ENCODE measurements at regions not wholly inside any gene's neighbourhood (a gene's known extent, or its start where the extent isn't known, plus 50 kb on each side); places are given as distances from the start of the nearest gene placed in this dataset.

- DNase-seq (ENCODE audit: low read depth in 4 of 4, low spot score in 3 of 4), result no peak
Observed at GRCh38 chr4:160872491-160872890, 1291.3 kb downstream of the FSTL5 start.

- DNase-seq (ENCODE audit: low read depth in 4 of 4, low spot score in 3 of 4), result no peak
Observed at GRCh38 chr4:160877087-160877790, 1286.6 kb downstream of the FSTL5 start.

- no peak for DNase-seq (ENCODE audit: low read depth in 4 of 4, low spot score in 3 of 4)
Observed at GRCh38 chr4:160880180-160880579, 1283.6 kb downstream of the FSTL5 start.

DNA sequence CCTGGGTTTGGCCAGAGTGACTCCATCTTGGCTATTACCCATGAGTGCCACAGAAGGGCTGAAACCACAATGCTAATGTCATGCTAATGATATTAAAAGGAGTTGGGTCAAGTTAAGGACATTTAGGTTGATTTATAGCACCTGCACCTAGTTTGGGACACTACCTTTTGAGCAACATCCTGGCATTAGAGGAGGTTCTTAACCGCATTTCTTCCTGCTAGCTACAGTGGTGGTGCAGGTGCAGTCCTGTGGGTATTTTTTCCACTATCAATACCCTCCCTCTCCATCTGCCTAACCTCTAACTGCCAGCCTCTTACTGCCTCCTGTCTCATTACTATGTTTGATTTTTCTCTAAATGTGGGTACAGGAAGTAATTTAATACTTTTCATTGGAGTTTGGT lies 1276.1 kb downstream of the FSTL5 start:
- no peak for DNase-seq (ENCODE audit: low read depth in 4 of 4, low spot score in 3 of 4)

- DNase-seq (ENCODE audit: low read depth in 4 of 4, low spot score in 3 of 4), result no peak
Observed at GRCh38 chr4:160894128-160894527, 1269.7 kb downstream of the FSTL5 start.

DNA sequence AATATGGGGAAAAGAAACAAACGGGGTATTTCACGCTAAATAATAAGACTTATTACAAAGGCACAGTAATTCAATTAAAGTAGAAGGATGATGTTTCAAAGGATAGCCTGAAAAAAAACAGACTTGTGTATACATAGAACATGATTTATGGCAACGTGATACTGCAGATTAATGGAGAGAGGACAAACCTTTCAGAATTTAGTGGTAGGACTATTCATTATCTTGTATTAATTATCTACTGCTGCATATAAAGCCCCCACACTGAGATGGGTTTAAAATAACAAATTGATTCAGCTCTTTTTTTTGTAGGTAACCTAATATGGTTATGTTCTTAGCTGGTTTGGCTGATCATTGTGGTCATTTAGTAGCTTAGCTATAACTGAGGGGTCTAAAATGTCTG lies 1269.0 kb downstream of the FSTL5 start:
- no peak for DNase-seq (ENCODE audit: low read depth in 4 of 4, low spot score in 3 of 4)

DNA sequence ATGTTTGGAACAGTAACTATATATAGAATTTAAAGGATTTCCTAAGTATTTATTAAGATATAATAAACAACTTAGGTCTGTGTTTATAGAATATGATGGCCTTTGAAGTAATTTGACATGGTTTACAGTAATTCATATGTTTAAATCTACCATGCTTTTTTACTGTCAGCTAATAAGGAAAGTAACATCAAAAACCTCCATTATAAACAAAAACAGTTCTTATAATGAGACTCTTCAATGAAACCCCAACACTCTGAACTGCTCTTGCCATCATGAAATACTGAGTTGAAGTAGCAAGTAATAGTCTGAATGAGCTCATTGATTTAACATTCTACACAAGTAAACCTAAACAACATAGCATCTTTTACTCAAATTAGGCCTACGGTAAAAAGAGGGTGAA lies 1236.5 kb downstream of the FSTL5 start:
- no peak for DNase-seq (ENCODE audit: low read depth in 4 of 4, low spot score in 3 of 4)

GRCh38 chr4:160928482-160928881 lies 1235.3 kb downstream of the FSTL5 start:
- DNase-seq (ENCODE audit: low read depth in 4 of 4, low spot score in 3 of 4), result no peak

GRCh38 chr4:160947653-160948052 lies 1216.1 kb downstream of the FSTL5 start:
- no peak for DNase-seq (ENCODE audit: low read depth in 4 of 4, low spot score in 3 of 4)

GRCh38 chr4:160956875-160957274 lies 1206.9 kb downstream of the FSTL5 start:
- DNase-seq (ENCODE audit: low read depth in 4 of 4, low spot score in 3 of 4), result no peak

DNA sequence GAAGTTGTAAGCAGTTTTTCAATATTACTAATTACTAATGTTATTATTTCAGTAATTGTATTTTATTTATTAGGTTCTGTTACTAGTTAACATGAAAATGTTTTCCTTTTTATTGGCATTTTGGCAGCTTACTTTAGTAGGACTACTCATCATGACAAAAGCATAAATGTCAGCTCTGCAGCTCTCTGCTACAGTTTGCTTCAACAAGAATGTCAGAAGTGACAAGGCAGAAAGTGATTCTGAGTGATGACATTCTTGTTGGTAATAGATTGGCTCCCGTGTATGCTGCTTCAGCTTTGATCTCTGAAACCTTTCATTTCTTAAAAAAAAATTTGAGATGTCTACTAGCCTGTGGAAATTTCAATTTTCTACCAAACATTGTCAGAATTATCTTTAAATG lies 1193.9 kb downstream of the FSTL5 start:
- DNase-seq (ENCODE audit: low read depth in 4 of 4, low spot score in 3 of 4), result no peak

DNA sequence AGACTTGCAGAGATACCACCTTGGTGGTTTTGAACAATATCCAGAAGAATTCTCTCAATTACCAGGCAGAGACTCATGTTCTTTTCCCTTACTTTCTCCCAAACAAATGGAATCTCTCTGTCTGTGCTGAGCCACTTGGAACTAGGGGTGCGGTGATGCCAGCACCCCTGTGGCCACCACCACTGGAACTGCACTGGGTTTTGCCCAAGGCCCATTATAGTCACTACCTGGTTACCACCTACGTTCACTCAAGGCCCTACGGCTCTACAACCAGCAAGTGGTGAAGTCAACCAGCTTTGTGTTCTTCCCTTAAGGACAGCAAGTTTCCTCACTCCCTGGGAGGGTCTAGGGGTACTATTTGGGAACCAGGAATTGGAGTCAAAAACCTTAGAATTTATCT lies 1183.7 kb downstream of the FSTL5 start:
- DNase-seq (ENCODE audit: low read depth in 4 of 4, low spot score in 3 of 4), result no peak

GRCh38 chr4:160981083-160981482 lies 1182.7 kb downstream of the FSTL5 start:
- no peak for DNase-seq (ENCODE audit: low read depth in 4 of 4, low spot score in 3 of 4)

- DNase-seq (ENCODE audit: low read depth in 4 of 4, low spot score in 3 of 4), result no peak
Observed at GRCh38 chr4:160983035-160983434, 1180.8 kb downstream of the FSTL5 start.

GRCh38 chr4:161002386-161002785 lies 1161.4 kb downstream of the FSTL5 start:
- no peak for DNase-seq (ENCODE audit: low read depth in 4 of 4, low spot score in 3 of 4)

GRCh38 chr4:161003418-161004057 lies 1160.3 kb downstream of the FSTL5 start:
- no peak for DNase-seq (ENCODE audit: low read depth in 4 of 4, low spot score in 3 of 4)

- DNase-seq (ENCODE audit: low read depth in 4 of 4, low spot score in 3 of 4), result no peak
Observed at GRCh38 chr4:161005746-161006145, 1158.1 kb downstream of the FSTL5 start.

DNA sequence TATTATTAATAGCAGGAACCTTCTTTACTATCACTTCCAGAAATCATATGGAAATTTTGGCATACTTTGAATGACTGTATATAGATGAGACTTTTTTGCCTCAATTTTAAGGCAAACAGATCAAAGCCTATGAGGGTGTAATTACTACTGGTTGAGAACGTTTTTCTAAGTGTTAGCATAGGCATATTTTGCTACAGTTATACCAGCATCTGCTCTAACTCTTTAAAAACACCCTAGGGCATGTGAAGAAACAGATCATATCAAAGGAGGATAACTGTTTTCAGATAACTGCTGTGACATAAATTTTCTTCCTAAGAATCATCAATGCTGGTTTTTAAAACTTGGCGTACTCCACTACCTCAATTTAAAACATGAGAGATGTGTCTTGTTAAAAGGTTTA lies 1155.3 kb downstream of the FSTL5 start:
- no peak for DNase-seq (ENCODE audit: low read depth in 4 of 4, low spot score in 3 of 4)

- DNase-seq (ENCODE audit: low read depth in 4 of 4, low spot score in 3 of 4), result no peak
Observed at GRCh38 chr4:161010227-161010626, 1153.6 kb downstream of the FSTL5 start.

Data from left renal pelvis (tissue), 4 donors.